ENCODE measurements at regions not wholly inside any gene's neighbourhood (a gene's known extent, or its start where the extent isn't known, plus 50 kb on each side); places are given as distances from the start of the nearest gene placed in this dataset.

- no peak overlapping the region for H3K4me3 ChIP-seq (ENCODE audit: low read depth, low read length)
- TF ChIP-seq CTCF (conservative IDR thresholded peaks at IDR 0.05; ENCODE audit: low read depth, low read length), result no peak
- DNase-seq (ENCODE audit: low read depth), result no peak
Observed at GRCh38 chr17:56099649-56100048, 53.6 kb upstream of the ANKFN1 start.

Measured in epithelial cell of proximal tubule (primary cell).